Testis (tissue), 2 donors: ENCODE measurements at regions not wholly inside any gene's neighbourhood (a gene's known extent, or its start where the extent isn't known, plus 50 kb on each side); places are given as distances from the start of the nearest gene placed in this dataset.

Experiments used
- DNase-seq: peaks from one replicate; pipeline ENCODE4 v3.0.0-alpha.2; 2019
- H3K27ac ChIP-seq, 2 donors: fragments of 200-600 bp; sonication (generic); one replicate each; pipeline ENCODE4 v1.5.1; 2019
- H3K27me3 ChIP-seq: fragments of 200-600 bp; sonication (generic); one replicate; pipeline ENCODE4 v1.5.1; 2019
- H3K36me3 ChIP-seq: fragments of 200-600 bp; sonication (generic); one replicate; pipeline ENCODE4 v1.5.1; 2017; ENCODE audit warnings: low read depth; ENCODE audit errors: missing control alignments
- H3K4me1 ChIP-seq: fragments of 200-600 bp; sonication (generic); one replicate; pipeline ENCODE4 v1.5.1; 2019
- H3K4me3 ChIP-seq, 2 donors: fragments of 200-600 bp; sonication (generic); one replicate each; pipeline ENCODE4 v1.5.1; 2017 to 2019
- H3K9me3 ChIP-seq: fragments of 200-600 bp; sonication (generic); one replicate; pipeline ENCODE4 v1.5.1; 2017
- POLR2A ChIP-seq: fragments of 450-650 bp; IDR thresholded peaks from one replicate; pipeline ENCODE4 v1.6.1; 2017; ENCODE audit warnings: antibody characterized with exemption, mild to moderate bottlenecking, moderate library complexity
- WGBS, 2 donors: methylation state at CpG; one replicate each; pipeline ENCODE4 v1.1.5; 2018; 5-methylcytosine and 5-hydroxymethylcytosine counted together
- intact Hi-C: fragments of 100-400 bp; cut with DNase I; formaldehyde crosslinking; loops from one replicate; pipeline ENCODE4 v1.15.1; 2023; ENCODE audit warnings: low total_unique reads
- TF ChIP-seq, protein P1 (sequence below), 3 experiments: fragments of 450-650 bp in 2 of 3; fragments of 200-600 bp in 1 of 3; sonication (generic) in 1 of 3; IDR thresholded peaks; one replicate each; pipeline ENCODE4 v1.5.1; 2016 to 2019; ENCODE audit warnings: antibody characterized with exemption in 3 of 3, mild to moderate bottlenecking in 2 of 3, moderate library complexity in 1 of 3

DNA sequence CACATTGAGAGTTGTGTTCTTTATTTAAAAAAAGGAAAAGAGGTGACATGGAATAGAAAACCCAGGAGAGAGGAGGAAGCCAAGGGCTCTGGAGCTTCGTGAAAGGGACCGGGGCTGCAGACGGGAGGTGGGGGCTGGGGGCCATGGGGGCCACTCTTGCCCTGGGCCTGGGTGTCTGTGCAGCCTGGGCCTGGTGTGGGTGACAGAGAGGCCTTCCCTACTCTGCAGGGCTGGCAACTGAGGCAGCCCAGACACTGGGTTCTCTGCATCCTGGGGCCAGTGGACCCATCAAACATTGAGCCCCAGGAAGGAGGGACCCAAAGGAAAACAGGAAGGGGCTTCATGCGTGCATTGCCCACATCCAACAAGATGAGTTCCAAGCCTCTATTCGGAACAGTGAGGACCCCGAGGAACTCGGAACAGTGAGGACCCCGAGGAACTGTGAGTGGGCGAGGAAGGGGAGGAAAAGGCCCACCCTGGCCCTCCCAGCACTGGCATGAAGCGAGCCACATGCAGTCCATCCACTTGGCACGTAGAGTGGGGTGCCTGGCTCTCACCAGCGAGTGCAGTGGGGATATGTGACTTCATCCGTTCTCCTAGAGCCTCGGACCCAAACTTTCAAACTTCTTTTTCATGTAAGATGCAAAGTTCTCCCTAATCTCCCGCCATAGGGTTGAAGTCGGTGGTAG lies 1121.6 kb downstream of the BRD1 start:
- H3K9me3 ChIP-seq, result no peaks in the 10 kb centered on the region
- no peaks in the 10 kb centered on the region for H3K36me3 ChIP-seq
- H3K4me3 ChIP-seq, result no peak overlapping the region
- H3K27ac ChIP-seq, result no peak overlapping the region
- DNase-seq, result no peak
- no peak for TF ChIP-seq POLR2A
- TF ChIP-seq, protein P1, sequence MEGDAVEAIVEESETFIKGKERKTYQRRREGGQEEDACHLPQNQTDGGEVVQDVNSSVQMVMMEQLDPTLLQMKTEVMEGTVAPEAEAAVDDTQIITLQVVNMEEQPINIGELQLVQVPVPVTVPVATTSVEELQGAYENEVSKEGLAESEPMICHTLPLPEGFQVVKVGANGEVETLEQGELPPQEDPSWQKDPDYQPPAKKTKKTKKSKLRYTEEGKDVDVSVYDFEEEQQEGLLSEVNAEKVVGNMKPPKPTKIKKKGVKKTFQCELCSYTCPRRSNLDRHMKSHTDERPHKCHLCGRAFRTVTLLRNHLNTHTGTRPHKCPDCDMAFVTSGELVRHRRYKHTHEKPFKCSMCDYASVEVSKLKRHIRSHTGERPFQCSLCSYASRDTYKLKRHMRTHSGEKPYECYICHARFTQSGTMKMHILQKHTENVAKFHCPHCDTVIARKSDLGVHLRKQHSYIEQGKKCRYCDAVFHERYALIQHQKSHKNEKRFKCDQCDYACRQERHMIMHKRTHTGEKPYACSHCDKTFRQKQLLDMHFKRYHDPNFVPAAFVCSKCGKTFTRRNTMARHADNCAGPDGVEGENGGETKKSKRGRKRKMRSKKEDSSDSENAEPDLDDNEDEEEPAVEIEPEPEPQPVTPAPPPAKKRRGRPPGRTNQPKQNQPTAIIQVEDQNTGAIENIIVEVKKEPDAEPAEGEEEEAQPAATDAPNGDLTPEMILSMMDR (IDR thresholded peaks at IDR 0.05), result no peak
- H3K27me3 ChIP-seq, result no peaks in the 10 kb centered on the region
- H3K4me1 ChIP-seq, result no peaks in the 10 kb centered on the region
- intact Hi-C loops, result no loop called here
- 84 to 87% methylated on average over 16 of the region's 16 CpGs for WGBS, 2 donors

- no peak overlapping the region for H3K4me3 ChIP-seq
- no peaks in the 10 kb centered on the region for H3K9me3 ChIP-seq
- no peak for TF ChIP-seq POLR2A
- TF ChIP-seq, protein P1 (IDR thresholded peaks at IDR 0.05), result no peak
- 81 to 83% methylated on average over 18 of the region's 18 CpGs for WGBS, 2 donors
- H3K27me3 ChIP-seq, result no peaks in the 10 kb centered on the region
- no peak for DNase-seq
- no peak overlapping the region for H3K27ac ChIP-seq
- H3K4me1 ChIP-seq, result no peaks in the 10 kb centered on the region
- H3K36me3 ChIP-seq, result no peaks in the 10 kb centered on the region
- intact Hi-C loops, result no loop called here
These were observed 1122.3 kb downstream of the BRD1 start for GRCh38 chr22:48705159-48705916.

DNA sequence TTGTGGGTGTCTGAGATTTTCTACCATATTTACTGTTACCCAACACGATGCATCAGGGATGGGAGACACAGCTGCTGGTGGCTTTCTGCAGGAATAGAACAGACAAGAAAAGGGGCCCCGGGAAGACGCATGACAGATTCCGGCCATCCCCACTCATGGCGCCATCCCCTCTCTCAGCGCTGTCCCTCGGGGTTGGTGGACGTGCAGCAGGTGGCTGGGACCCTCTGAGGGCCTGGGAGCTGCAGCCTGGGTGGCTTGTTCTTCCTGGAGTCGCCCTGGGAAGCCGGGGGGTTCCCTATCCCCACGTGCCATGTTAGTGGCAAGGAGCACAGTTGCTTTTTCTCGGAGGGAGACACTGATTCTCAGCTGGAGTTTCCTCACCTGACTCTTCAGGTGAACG lies 1123.3 kb downstream of the BRD1 start:
- Histone ChIP-seq H3K27ac (no peak overlapping the region), H3K36me3 (no peaks in the 10 kb centered on the region), H3K27me3 (no peaks in the 10 kb centered on the region), H3K9me3 (no peaks in the 10 kb centered on the region), H3K4me1 (no peaks in the 10 kb centered on the region), H3K4me3 (no peak overlapping the region)
- WGBS, 2 donors, result 89 to 94% methylated on average over 3 to 13 of the region's 13 CpGs
- intact Hi-C loops, result no loop called here
- TF ChIP-seq POLR2A, result no peak
- TF ChIP-seq, protein P1 (IDR thresholded peaks at IDR 0.05), result no peak
- no peak for DNase-seq

- Histone ChIP-seq H3K4me3 (no peak overlapping the region), H3K27me3 (no peaks in the 10 kb centered on the region), H3K36me3 (no peaks in the 10 kb centered on the region), H3K9me3 (no peaks in the 10 kb centered on the region), H3K27ac (no peak overlapping the region), H3K4me1 (no peaks in the 10 kb centered on the region)
- no peak for DNase-seq
- intact Hi-C loops, result no loop called here
- TF ChIP-seq POLR2A, result no peak
- TF ChIP-seq, protein P1 (IDR thresholded peaks at IDR 0.05), result no peak
- 77 to 88% methylated on average over 6 to 17 of the region's 17 CpGs for WGBS, 2 donors
These were observed 1124.3 kb downstream of the BRD1 start for GRCh38 chr22:48703265-48703941.
